Mesenchymal stem cell (in vitro differentiated cells and primary cell): ENCODE measurements at regions not wholly inside any gene's neighbourhood (a gene's known extent, or its start where the extent isn't known, plus 50 kb on each side); places are given as distances from the start of the nearest gene placed in this dataset.
"Not testable (repeated sequence)": the region's sequence is repeated elsewhere in the genome, so short reads cannot be mapped to it uniquely, and the experiment has no call there.

Source experiments
- DNase-seq: peaks from one replicate; pipeline ENCODE4 v3.0.0-alpha.2; 2013
- H2AFZ ChIP-seq: one replicate; pipeline ENCODE4 v1.6.1; 2013; ENCODE audit warnings: low read depth, mild to moderate bottlenecking, control low read depth, inconsistent platforms, low read length, moderate library complexity
- H2AK5ac ChIP-seq: 2 replicates; pipeline ENCODE4 v1.6.1; 2013; ENCODE audit warnings: low read length, moderate library complexity, mild to moderate bottlenecking, inconsistent platforms; ENCODE audit not compliant: severe bottlenecking
- H2BK120ac ChIP-seq: one replicate; pipeline ENCODE4 v1.6.1; 2013; ENCODE audit warnings: low read depth, mild to moderate bottlenecking, inconsistent platforms, low read length, moderate library complexity
- H2BK12ac ChIP-seq, 2 experiments: one replicate each; pipeline ENCODE4 v1.6.1; 2013; ENCODE audit warnings: inconsistent platforms in 2 of 2, low read length in 2 of 2, mild to moderate bottlenecking in 2 of 2, moderate library complexity in 2 of 2, control low read depth in 1 of 2
- H2BK15ac ChIP-seq: one replicate; pipeline ENCODE4 v1.6.1; 2013; ENCODE audit warnings: mild to moderate bottlenecking, low read depth, inconsistent platforms; ENCODE audit not compliant: poor library complexity, severe bottlenecking
- H2BK5ac ChIP-seq: 2 replicates; pipeline ENCODE4 v1.6.1; 2013; ENCODE audit warnings: low read depth, mild to moderate bottlenecking, low read length, control low read depth, inconsistent platforms; ENCODE audit not compliant: poor library complexity, severe bottlenecking
- H3K14ac ChIP-seq, 2 experiments: one replicate each; pipeline ENCODE4 v1.6.1; 2013; ENCODE audit warnings: inconsistent platforms in 2 of 2, low read length in 2 of 2, control low read depth in 1 of 2, mild to moderate bottlenecking in 1 of 2, moderate library complexity in 1 of 2
- H3K18ac ChIP-seq, 2 experiments: one replicate each; pipeline ENCODE4 v1.6.1; 2013; ENCODE audit warnings: inconsistent platforms in 2 of 2, low read length in 2 of 2, control low read depth in 1 of 2, low read depth in 1 of 2, mild to moderate bottlenecking in 1 of 2
- H3K23ac ChIP-seq, 2 experiments: one replicate each; pipeline ENCODE4 v1.6.1; 2013; ENCODE audit warnings: inconsistent platforms in 2 of 2, low read length in 2 of 2, mild to moderate bottlenecking in 2 of 2, moderate library complexity in 2 of 2, control low read depth in 1 of 2
- H3K27ac ChIP-seq: 2 replicates; pipeline ENCODE4 v1.5.1; 2013; ENCODE audit warnings: mild to moderate bottlenecking, moderate library complexity, low read length, control low read depth, inconsistent platforms; ENCODE audit not compliant: poor library complexity, severe bottlenecking
- H3K27me3 ChIP-seq, 2 experiments: 2 replicates each; pipeline versions ENCODE4 v1.6.1 to v1.7.0; 2013; ENCODE audit warnings: low read length in 2 of 2, mild to moderate bottlenecking in 2 of 2, moderate library complexity in 2 of 2, control low read depth in 1 of 2, inconsistent platforms in 1 of 2; ENCODE audit not compliant: control insufficient read depth in 1 of 2, insufficient read depth in 1 of 2
- H3K36me3 ChIP-seq, 2 experiments: 2 replicates each; pipeline versions ENCODE4 v1.6.1 to v1.7.0; 2013; ENCODE audit warnings: low read length in 2 of 2, control low read depth in 1 of 2, inconsistent platforms in 1 of 2, low read depth in 1 of 2, mild to moderate bottlenecking in 1 of 2; ENCODE audit not compliant: insufficient read depth in 2 of 2, control insufficient read depth in 1 of 2
- H3K4ac ChIP-seq, 2 experiments: one replicate each; pipeline ENCODE4 v1.6.1; 2013; ENCODE audit warnings: inconsistent platforms in 2 of 2, low read length in 2 of 2, mild to moderate bottlenecking in 2 of 2, moderate library complexity in 2 of 2, control low read depth in 1 of 2, low read depth in 1 of 2
- H3K4me1 ChIP-seq: 2 replicates; pipeline ENCODE4 v1.6.1; 2013; ENCODE audit warnings: low read depth, low read length, control low read depth; ENCODE audit not compliant: control insufficient read depth, insufficient read depth
- H3K4me2 ChIP-seq: 2 replicates; pipeline ENCODE4 v1.6.1; 2013; ENCODE audit warnings: low read length, mild to moderate bottlenecking, inconsistent platforms; ENCODE audit not compliant: poor library complexity, severe bottlenecking
- H3K4me3 ChIP-seq, 2 experiments: 2 replicates each; pipeline versions ENCODE4 v1.5.1 to v1.7.0; 2013; ENCODE audit warnings: low read length in 2 of 2, mild to moderate bottlenecking in 2 of 2, control low read depth in 1 of 2, low read depth in 1 of 2; ENCODE audit not compliant: insufficient read depth in 1 of 2
- H3K79me1 ChIP-seq: replicated peaks from 2 replicates; pipeline ENCODE4 v1.6.1; 2013; ENCODE audit warnings: mild to moderate bottlenecking, control low read depth, low read length, inconsistent platforms; ENCODE audit not compliant: poor library complexity, severe bottlenecking
- H3K9ac ChIP-seq: 2 replicates; pipeline ENCODE4 v1.7.0; 2013; ENCODE audit warnings: mild to moderate bottlenecking, low read length, moderate library complexity
- H3K9me3 ChIP-seq: 2 replicates; pipeline ENCODE4 v1.7.0; 2013; ENCODE audit warnings: mild to moderate bottlenecking, low read length; ENCODE audit not compliant: control insufficient read depth
- H4K8ac ChIP-seq: one replicate; pipeline ENCODE4 v1.6.1; 2013; ENCODE audit warnings: inconsistent platforms, mild to moderate bottlenecking, low read length, moderate library complexity
- H4K91ac ChIP-seq: one replicate; pipeline ENCODE4 v1.6.1; 2013; ENCODE audit warnings: mild to moderate bottlenecking, low read length, inconsistent platforms
- WGBS: methylation state at CpG from one replicate; pipeline ENCODE4 v1.1.7; 2013; ENCODE audit warnings: mixed read lengths; 5-methylcytosine and 5-hydroxymethylcytosine counted together

GRCh38 chr2:215260097-215260677, 51.7 kb upstream of the ATIC start:
- H3K36me3 ChIP-seq, result no peaks in the 10 kb centered on the region
- H3K9ac ChIP-seq, result no peak overlapping the region
- H3K14ac ChIP-seq, result no peak overlapping the region
- H2AK5ac ChIP-seq, result no peak overlapping the region
- no peak overlapping the region for H4K91ac ChIP-seq
- no peak overlapping the region for H2BK5ac ChIP-seq
- H2BK15ac ChIP-seq, result no peak overlapping the region
- no peaks in the 10 kb centered on the region for H3K27me3 ChIP-seq
- no peak overlapping the region for H3K4ac ChIP-seq
- no peak overlapping the region for H3K4me2 ChIP-seq
- H2AFZ ChIP-seq, result no peak overlapping the region
- H3K23ac ChIP-seq, result no peak overlapping the region
- H3K9me3 ChIP-seq, result no peaks in the 10 kb centered on the region
- WGBS, result 100% methylated on average over 1 of the region's 4 CpGs
- H4K8ac ChIP-seq, result no peak overlapping the region
- H3K27ac ChIP-seq, result no peak overlapping the region
- no peak overlapping the region for H2BK12ac ChIP-seq
- H3K4me1 ChIP-seq, result no peaks in the 10 kb centered on the region
- H3K18ac ChIP-seq, result no peak overlapping the region
- H3K79me1 ChIP-seq, result no peaks in the 10 kb centered on the region
- H3K4me3 ChIP-seq, result no peak overlapping the region
- no peak overlapping the region for H2BK120ac ChIP-seq
- no peak for DNase-seq

DNA sequence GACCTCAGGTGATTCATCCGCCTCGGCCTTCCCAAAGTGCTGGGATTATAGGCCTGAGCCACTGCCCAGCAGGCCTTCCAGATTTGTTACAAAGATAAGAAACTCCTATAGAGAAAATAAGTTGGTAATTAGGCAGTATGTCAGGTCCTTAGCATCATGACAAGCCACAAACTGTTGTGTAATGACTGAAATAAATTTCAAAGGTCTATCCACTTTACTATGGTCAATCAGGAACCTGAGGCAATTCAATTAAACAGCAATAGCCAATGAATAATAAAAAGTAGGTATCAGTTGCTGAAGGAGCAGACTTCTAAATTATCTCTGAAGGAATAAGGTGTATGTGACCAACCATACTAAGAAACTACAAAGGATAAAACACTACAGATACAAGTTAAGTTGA, 62.4 kb upstream of the ATIC start:
- no peak overlapping the region for H3K27ac ChIP-seq
- no peaks in the 10 kb centered on the region for H3K27me3 ChIP-seq
- no peak overlapping the region for H3K4me2 ChIP-seq
- no peaks in the 10 kb centered on the region for H3K9me3 ChIP-seq
- no peak overlapping the region for H3K9ac ChIP-seq
- H3K4me3 ChIP-seq, result no peak overlapping the region
- H2AK5ac ChIP-seq, result no peak overlapping the region
- 93% methylated on average over 2 of the region's 2 CpGs for WGBS
- no peak overlapping the region for H3K4ac ChIP-seq
- DNase-seq, result no peak
- H3K14ac ChIP-seq, result no peak overlapping the region
- no peak overlapping the region for H2BK5ac ChIP-seq
- H2AFZ ChIP-seq, result no peak overlapping the region
- H4K8ac ChIP-seq, result no peak overlapping the region
- no peak overlapping the region for H2BK15ac ChIP-seq
- H2BK120ac ChIP-seq, result no peak overlapping the region
- no peak overlapping the region for H2BK12ac ChIP-seq
- H3K4me1 ChIP-seq, result no peaks in the 10 kb centered on the region
- H3K36me3 ChIP-seq, result no peaks in the 10 kb centered on the region
- no peaks in the 10 kb centered on the region for H3K79me1 ChIP-seq
- no peak overlapping the region for H3K23ac ChIP-seq
- H3K18ac ChIP-seq, result no peak overlapping the region
- H4K91ac ChIP-seq, result no peak overlapping the region

DNA sequence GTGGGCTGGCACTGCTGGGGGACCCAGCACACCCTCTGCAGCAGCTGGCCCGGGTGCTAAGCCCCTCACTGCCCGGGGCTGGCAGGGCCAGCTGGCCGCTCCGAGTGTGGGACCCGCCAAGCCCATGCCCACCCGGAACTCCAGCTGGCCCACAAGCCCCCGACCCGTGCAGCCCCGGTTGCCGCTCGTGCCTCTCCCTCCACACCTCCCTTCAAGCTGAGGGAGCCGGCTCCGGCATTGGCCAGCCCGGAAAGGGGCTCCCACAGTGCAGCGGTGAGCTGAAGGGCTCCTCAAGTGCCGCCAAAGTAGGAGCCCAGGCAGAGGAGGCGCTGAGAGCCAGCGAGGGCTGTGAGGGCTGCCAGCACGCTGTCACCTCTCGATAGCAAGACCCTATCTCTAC, 65.9 kb upstream of the ATIC start:
- not testable (repeated sequence) for DNase-seq, H3K27me3 ChIP-seq, H3K14ac ChIP-seq, H4K8ac ChIP-seq, H3K9ac ChIP-seq, H3K79me1 ChIP-seq, H3K27ac ChIP-seq, H2BK120ac ChIP-seq, H3K18ac ChIP-seq, H2BK5ac ChIP-seq, H3K4me3 ChIP-seq, H2AFZ ChIP-seq, H4K91ac ChIP-seq, H3K36me3 ChIP-seq, H3K4me1 ChIP-seq, H3K9me3 ChIP-seq, H2AK5ac ChIP-seq, H3K23ac ChIP-seq, H3K4me2 ChIP-seq, H2BK15ac ChIP-seq, H3K4ac ChIP-seq, H2BK12ac ChIP-seq
- 94% methylated on average over 15 of the region's 20 CpGs for WGBS

GRCh38 chr2:215241791-215242305, 70.0 kb upstream of the ATIC start:
- no peak overlapping the region for H2BK15ac ChIP-seq
- H3K4me2 ChIP-seq, result no peak overlapping the region
- H2BK5ac ChIP-seq, result no peak overlapping the region
- no peak overlapping the region for H2AFZ ChIP-seq
- no peaks in the 10 kb centered on the region for H3K36me3 ChIP-seq
- DNase-seq, result no peak
- H2AK5ac ChIP-seq, result no peak overlapping the region
- no peak overlapping the region for H3K23ac ChIP-seq
- H3K4me3 ChIP-seq, result no peak overlapping the region
- no peak overlapping the region for H4K8ac ChIP-seq
- H2BK12ac ChIP-seq, result no peak overlapping the region
- H3K9me3 ChIP-seq, result no peaks in the 10 kb centered on the region
- no peak overlapping the region for H3K4ac ChIP-seq
- WGBS, result 73% methylated on average over 4 of the region's 7 CpGs
- no peaks in the 10 kb centered on the region for H3K4me1 ChIP-seq
- no peak overlapping the region for H4K91ac ChIP-seq
- H3K79me1 ChIP-seq, result no peaks in the 10 kb centered on the region
- H3K14ac ChIP-seq, result no peak overlapping the region
- H3K9ac ChIP-seq, result no peak overlapping the region
- H3K27me3 ChIP-seq, result peaks cover 0 to 9% of the 10 kb centered on the region in 2 experiments
- H3K18ac ChIP-seq, result no peak overlapping the region
- no peak overlapping the region for H2BK120ac ChIP-seq
- no peak overlapping the region for H3K27ac ChIP-seq
